ENCODE measurements at regions not wholly inside any gene's neighbourhood (a gene's known extent, or its start where the extent isn't known, plus 50 kb on each side); places are given as distances from the start of the nearest gene placed in this dataset.

DNA sequence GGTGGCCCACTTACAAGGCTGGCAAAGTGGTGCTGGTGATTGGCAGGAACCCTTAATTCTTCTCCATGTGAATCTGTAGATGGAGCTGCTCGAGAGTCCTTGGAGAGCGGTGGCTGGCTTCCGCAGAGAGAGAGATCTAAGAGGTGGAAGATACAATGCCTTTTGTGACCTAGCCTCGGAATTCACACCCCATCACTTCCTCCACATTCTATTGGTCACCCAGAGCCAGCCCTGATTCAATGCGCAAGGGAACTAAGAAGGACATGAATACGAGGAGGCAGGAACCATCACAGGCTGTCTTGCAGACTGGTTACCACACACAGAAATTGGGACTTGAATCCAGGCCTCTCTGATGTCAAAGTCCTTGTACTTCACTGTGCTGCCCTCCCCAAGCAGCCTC lies 128.9 kb upstream of the PROKR2 start:
- no peak for TF ChIP-seq POLR2AphosphoS5 (IDR thresholded peaks at IDR 0.05; ENCODE audit: low read depth, low read length)
- TF ChIP-seq, protein P1, sequence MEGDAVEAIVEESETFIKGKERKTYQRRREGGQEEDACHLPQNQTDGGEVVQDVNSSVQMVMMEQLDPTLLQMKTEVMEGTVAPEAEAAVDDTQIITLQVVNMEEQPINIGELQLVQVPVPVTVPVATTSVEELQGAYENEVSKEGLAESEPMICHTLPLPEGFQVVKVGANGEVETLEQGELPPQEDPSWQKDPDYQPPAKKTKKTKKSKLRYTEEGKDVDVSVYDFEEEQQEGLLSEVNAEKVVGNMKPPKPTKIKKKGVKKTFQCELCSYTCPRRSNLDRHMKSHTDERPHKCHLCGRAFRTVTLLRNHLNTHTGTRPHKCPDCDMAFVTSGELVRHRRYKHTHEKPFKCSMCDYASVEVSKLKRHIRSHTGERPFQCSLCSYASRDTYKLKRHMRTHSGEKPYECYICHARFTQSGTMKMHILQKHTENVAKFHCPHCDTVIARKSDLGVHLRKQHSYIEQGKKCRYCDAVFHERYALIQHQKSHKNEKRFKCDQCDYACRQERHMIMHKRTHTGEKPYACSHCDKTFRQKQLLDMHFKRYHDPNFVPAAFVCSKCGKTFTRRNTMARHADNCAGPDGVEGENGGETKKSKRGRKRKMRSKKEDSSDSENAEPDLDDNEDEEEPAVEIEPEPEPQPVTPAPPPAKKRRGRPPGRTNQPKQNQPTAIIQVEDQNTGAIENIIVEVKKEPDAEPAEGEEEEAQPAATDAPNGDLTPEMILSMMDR (IDR thresholded peaks at IDR 0.05; ENCODE audit: control extremely low read depth in 1 of 3, insufficient read depth in 1 of 3, low read depth in 1 of 3, low read length in 3 of 3): no peak
- no peak for TF ChIP-seq EZH2 (IDR thresholded peaks at IDR 0.05; ENCODE audit: low read depth, low read length, severe bottlenecking)
- TF ChIP-seq, protein P2, sequence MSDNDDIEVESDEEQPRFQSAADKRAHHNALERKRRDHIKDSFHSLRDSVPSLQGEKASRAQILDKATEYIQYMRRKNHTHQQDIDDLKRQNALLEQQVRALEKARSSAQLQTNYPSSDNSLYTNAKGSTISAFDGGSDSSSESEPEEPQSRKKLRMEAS (IDR thresholded peaks at IDR 0.05): no peak
- TF ChIP-seq CEBPB (IDR thresholded peaks at IDR 0.05; ENCODE audit: low read depth, low read length): no peak
- TF ChIP-seq BCL11A (IDR thresholded peaks at IDR 0.05; ENCODE audit: low read depth in 2 of 2, low read length in 2 of 2): no peak
- no peak for TF ChIP-seq EP300 (IDR thresholded peaks at IDR 0.05; ENCODE audit: borderline replicate concordance in 1 of 2, low read depth in 2 of 2, low read length in 2 of 2)
